K562 (cell line): ENCODE measurements at regions not wholly inside any gene's neighbourhood (a gene's known extent, or its start where the extent isn't known, plus 50 kb on each side); places are given as distances from the start of the nearest gene placed in this dataset.

Experiments
- ATAC-seq: fragments of 200-7000 bp; cut with Tn5 transposase; 3 replicates; pipeline ENCODE4 v1.9.1; 2020; ENCODE audit warnings: moderate library complexity
- BruUV-seq: library from RNA; stranded (reverse); fragments of 400-500 nt; replicated peaks from 2 replicates; lab custom pipeline; 2021; lab: Mats Ljungman, UMichigan
- CTCF ChIA-PET: fragments of 300-600 bp; formaldehyde crosslinking; extraction: SDS; loops from one replicate; lab custom pipeline; 2021; ENCODE audit warnings: low intra/inter-chr PET ratio; lab: Yijun Ruan, JAX
- POLR2A ChIA-PET: fragments of 300-600, 350-650 bp; sonication (Branson Sonifier 250); formaldehyde crosslinking; extraction: SDS; loops from one replicate; lab custom pipeline; 2021; ENCODE audit warnings: antibody characterized with exemption, inconsistent platforms; lab: Yijun Ruan, JAX
- DNase-seq, 4 experiments: peaks; one replicate each; pipeline versions ENCODE4 v3.0.0 to v3.0.0-alpha.2; 2011 to 2018; ENCODE audit warnings: low spot score in 3 of 4, mixed read lengths in 3 of 4; ENCODE audit errors: extremely low read depth in 1 of 4
- FAIRE-seq: peaks from 2 replicates; lab custom pipeline; 2011; peaks lifted over from hg19 to GRCh38; lab: Jason Lieb, UNC
- H2AFZ ChIP-seq: 2 replicates; pipeline ENCODE4 v1.6.0; 2011; ENCODE audit warnings: low read depth, low read length, control low read depth, inconsistent platforms
- H3K27ac ChIP-seq: fragments of 200-600 bp; 3 replicates; pipeline ENCODE4 v1.8.0; 2011; ENCODE audit warnings: low read depth, mild to moderate bottlenecking, control low read depth, inconsistent platforms, low read length, moderate library complexity, mixed read lengths; ENCODE audit errors: extremely low read depth
- H3K27me3 ChIP-seq, 2 experiments: fragments of 300-600 bp in 1 of 2; 2 replicates in 1 of 2; 3 replicates in 1 of 2; pipeline versions ENCODE4 v1.6.0 to v1.8.0; 2011; ENCODE audit warnings: inconsistent platforms in 2 of 2, low read length in 2 of 2, mild to moderate bottlenecking in 1 of 2, mixed read lengths in 1 of 2, moderate library complexity in 1 of 2; ENCODE audit not compliant: control insufficient read depth in 2 of 2, insufficient read depth in 2 of 2
- H3K36me3 ChIP-seq: fragments of 300-600 bp; 3 replicates; pipeline ENCODE4 v1.8.0; 2011; ENCODE audit warnings: mild to moderate bottlenecking, low read length, inconsistent platforms; ENCODE audit not compliant: control insufficient read depth, insufficient read depth
- H3K4me1 ChIP-seq, 2 experiments: fragments of 200-600 bp in 1 of 2; replicated peaks in 1 of 2; 2 replicates in 1 of 2; 3 replicates in 1 of 2; pipeline versions ENCODE4 v1.5.1 to v1.8.0; 2011; ENCODE audit warnings: inconsistent platforms in 2 of 2, low read length in 2 of 2, mild to moderate bottlenecking in 1 of 2, mixed read lengths in 1 of 2, moderate library complexity in 1 of 2; ENCODE audit not compliant: control insufficient read depth in 2 of 2, insufficient read depth in 2 of 2
- H3K4me2 ChIP-seq: 2 replicates; pipeline ENCODE4 v1.6.1; 2011; ENCODE audit warnings: low read length, control low read depth, inconsistent platforms, mixed read lengths; ENCODE audit not compliant: insufficient read depth
- H3K4me3 ChIP-seq: fragments of 200-600 bp; sonication (generic), shearing (Covaris generic); 2 replicates; pipeline ENCODE4 v1.5.1; 2016; ENCODE audit warnings: control low read depth, inconsistent platforms
- H3K79me2 ChIP-seq: fragments of 200-600 bp; 3 replicates; pipeline ENCODE4 v1.8.0; 2011; ENCODE audit warnings: low read length, inconsistent platforms; ENCODE audit not compliant: control insufficient read depth, insufficient read depth
- H3K9ac ChIP-seq, 2 experiments: 2 replicates each; pipeline versions ENCODE4 v1.6.0 to v1.6.1; 2011; ENCODE audit warnings: low read depth in 2 of 2, low read length in 2 of 2, control low read depth in 1 of 2, inconsistent platforms in 1 of 2, mild to moderate bottlenecking in 1 of 2, mixed read lengths in 1 of 2; ENCODE audit not compliant: insufficient read depth in 1 of 2
- H3K9me1 ChIP-seq: one replicate; pipeline ENCODE4 v1.6.0; 2011; ENCODE audit warnings: inconsistent platforms, mild to moderate bottlenecking, low read length, moderate library complexity; ENCODE audit not compliant: control insufficient read depth, insufficient read depth
- H3K9me3 ChIP-seq: replicated peaks from 2 replicates; pipeline ENCODE4 v1.5.1; 2011; ENCODE audit warnings: low read depth, low read length, inconsistent platforms; ENCODE audit not compliant: control insufficient read depth, insufficient read depth
- H4K20me1 ChIP-seq: replicated peaks from 2 replicates; pipeline ENCODE4 v1.6.1; 2011; ENCODE audit warnings: low read length, inconsistent platforms, mixed read lengths; ENCODE audit not compliant: control insufficient read depth, insufficient read depth
- BMI1 ChIP-seq: fragments of 150-350 bp; IDR thresholded peaks from 2 replicates; pipeline ENCODE4 v1.6.1; 2014; ENCODE audit warnings: low read length
- EWSR1 ChIP-seq: fragments of 450-650 bp; IDR thresholded peaks from 2 replicates; pipeline ENCODE4 v1.6.1; 2018; ENCODE audit warnings: borderline replicate concordance, mild to moderate bottlenecking, low read depth, moderate library complexity; ENCODE audit not compliant: partially characterized antibody
- FOSL1 ChIP-seq: fragments of 200-800 bp; sonication (Bioruptor generic); conservative IDR thresholded peaks from 2 replicates; pipeline ENCODE4 v1.6.1; 2016; ENCODE audit warnings: missing genetic modification characterization, missing compliant biosample characterization
- HOXB6 ChIP-seq: fragments of 250-450 bp; sonication (Bioruptor Pico); IDR thresholded peaks from 2 replicates; pipeline ENCODE4 v1.5.1; 2022; ENCODE audit warnings: mild to moderate bottlenecking, borderline replicate concordance
- IFI16 ChIP-seq: fragments of 250-450 bp; sonication (Bioruptor Pico); IDR thresholded peaks from 2 replicates; pipeline ENCODE4 v2.1.2; 2022; ENCODE audit warnings: mild to moderate bottlenecking, inconsistent platforms
- NFE2L1 ChIP-seq: fragments of 450-650 bp; IDR thresholded peaks from 2 replicates; pipeline ENCODE4 v1.6.1; 2016; ENCODE audit warnings: missing genetic modification characterization, low read depth, mild to moderate bottlenecking, missing compliant biosample characterization, moderate library complexity, borderline replicate concordance
- PHF20 ChIP-seq: fragments of 450-650 bp; IDR thresholded peaks from 2 replicates; pipeline ENCODE4 v1.6.1; 2018; ENCODE audit not compliant: partially characterized antibody
- PML ChIP-seq: IDR thresholded peaks from 2 replicates; pipeline ENCODE4 v1.6.1; 2012; ENCODE audit warnings: low read length, inconsistent platforms
- POLR3A ChIP-seq: IDR thresholded peaks from 2 replicates; pipeline ENCODE4 v1.6.1; 2011; ENCODE audit warnings: borderline replicate concordance, mild to moderate bottlenecking, moderate library complexity; ENCODE audit not compliant: insufficient read length, insufficient read depth; ENCODE audit errors: extremely low read depth
- TCF7 ChIP-seq: sonication (generic); IDR thresholded peaks from 2 replicates; pipeline ENCODE4 v1.6.1; 2016; ENCODE audit warnings: antibody characterized with exemption, borderline replicate concordance
- ZFP1 ChIP-seq: fragments of 450-650 bp; formaldehyde crosslinking; IDR thresholded peaks from 2 replicates; pipeline ENCODE4 v1.4.0; 2020; ENCODE audit warnings: mild to moderate bottlenecking, mixed read lengths
- ZNF717 ChIP-seq: fragments of 250-450 bp; sonication (Bioruptor Pico); IDR thresholded peaks from 2 replicates; pipeline ENCODE4 v1.5.0; 2021
- ZNF778 ChIP-seq: fragments of 450-650 bp; formaldehyde crosslinking; IDR thresholded peaks from 2 replicates; pipeline ENCODE4 v1.4.0; 2020; ENCODE audit warnings: mild to moderate bottlenecking, moderate library complexity
- ZNF780A ChIP-seq: fragments of 250-450 bp; sonication (Bioruptor Pico); IDR thresholded peaks from 2 replicates; pipeline ENCODE4 v1.5.0; 2021; ENCODE audit warnings: mild to moderate bottlenecking
- WGBS: fragments of 100-300 bp; shearing (Covaris generic); methylation state at CpG from one replicate; pipeline ENCODE4 v1.1.6; 2016; ENCODE audit warnings: low coverage, mixed read lengths; ENCODE audit not compliant: insufficient coverage; ENCODE audit errors: missing lambda C conversion rate; 5-methylcytosine and 5-hydroxymethylcytosine counted together
- in situ Hi-C: fragments of 300-500 bp; cut with MboI; formaldehyde crosslinking; loops from 4 replicates; pipeline ENCODE4 v1.15.0; 2018; ENCODE audit warnings: inconsistent platforms, mixed read lengths
- intact Hi-C: fragments of 100-400 bp; cut with micrococcal nuclease; formaldehyde crosslinking; loops from 2 replicates; pipeline ENCODE4 v1.14.2; 2022
- TF ChIP-seq, protein P1 (sequence below): sonication (generic); formaldehyde crosslinking; IDR thresholded peaks from 2 replicates; pipeline ENCODE4 v1.9.0; 2022; ENCODE audit warnings: mild to moderate bottlenecking, missing genetic modification reagents

- TF ChIP-seq ZNF780A (CRISPR knock-in tag) (no peak), PHF20 (no peak), PML (no peak), EWSR1 (no peak), IFI16 (CRISPR knock-in tag) (no peak), BMI1 (no peak), TCF7 (no peak), ZFP1 (CRISPR knock-in tag) (no peak), POLR3A (no peak), FOSL1 (tag) (no peak), HOXB6 (no peak), ZNF778 (CRISPR knock-in tag) (no peak), NFE2L1 (no peak), ZNF717 (no peak)
- TF ChIP-seq, protein P1, sequence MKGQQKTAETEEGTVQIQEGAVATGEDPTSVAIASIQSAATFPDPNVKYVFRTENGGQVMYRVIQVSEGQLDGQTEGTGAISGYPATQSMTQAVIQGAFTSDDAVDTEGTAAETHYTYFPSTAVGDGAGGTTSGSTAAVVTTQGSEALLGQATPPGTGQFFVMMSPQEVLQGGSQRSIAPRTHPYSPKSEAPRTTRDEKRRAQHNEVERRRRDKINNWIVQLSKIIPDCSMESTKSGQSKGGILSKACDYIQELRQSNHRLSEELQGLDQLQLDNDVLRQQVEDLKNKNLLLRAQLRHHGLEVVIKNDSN (CRISPR knock-in tag): no peak
- in situ Hi-C loops: no loop called here
- BruUV-seq: no TSS peak
These were observed 268.0 kb upstream of the ZMIZ1 start for GRCh38 chr10:78800535-78801320.

More at GRCh38 chr10:78800535-78801320, 268.0 kb upstream of the ZMIZ1 start:
- Histone ChIP-seq H4K20me1 (peaks cover 7% of the 10 kb centered on the region; the same call in 1 of the 2 replicates), H3K79me2 (no peaks in the 10 kb centered on the region), H3K27ac (no peak overlapping the region), H3K9ac (no peak overlapping the region), H3K4me1 (no peaks in the 10 kb centered on the region), H3K4me2 (no peak overlapping the region), H3K36me3 (no peaks in the 10 kb centered on the region), H3K9me1 (no peaks in the 10 kb centered on the region), H3K4me3 (no peak overlapping the region), H3K27me3 (peaks cover 7 to 70% of the 10 kb centered on the region in 2 experiments; a peak in 4 of 5 replicates), H2AFZ (no peak overlapping the region), H3K9me3 (no peaks in the 10 kb centered on the region)
- intact Hi-C loops: no loop called here
- CTCF ChIA-PET: no interaction called here
- ATAC-seq: no peak
- DNase-seq: no peak
- 0% methylated on average over 10 of the region's 10 CpGs for WGBS
- POLR2A ChIA-PET: interaction anchor here (0.7 kb wide), 1 partner anchor 8 kb away, joined by 3 read pairs; no protein-coding TSS in a partner anchor
- FAIRE-seq: no peak
